Activated T-cell treated with anti-CD3 and anti-CD28 coated beads for 1 hour (primary cell): ENCODE measurements at regions not wholly inside any gene's neighbourhood (a gene's known extent, or its start where the extent isn't known, plus 50 kb on each side); places are given as distances from the start of the nearest gene placed in this dataset.
"Not testable (repeated sequence)": the region's sequence is repeated elsewhere in the genome, so short reads cannot be mapped to it uniquely, and the experiment has no call there.

ENCODE experiments used
- DNase-seq: peaks from one replicate; pipeline ENCODE4 v3.0.0-alpha.2; 2020; ENCODE audit warnings: low read depth

DNA sequence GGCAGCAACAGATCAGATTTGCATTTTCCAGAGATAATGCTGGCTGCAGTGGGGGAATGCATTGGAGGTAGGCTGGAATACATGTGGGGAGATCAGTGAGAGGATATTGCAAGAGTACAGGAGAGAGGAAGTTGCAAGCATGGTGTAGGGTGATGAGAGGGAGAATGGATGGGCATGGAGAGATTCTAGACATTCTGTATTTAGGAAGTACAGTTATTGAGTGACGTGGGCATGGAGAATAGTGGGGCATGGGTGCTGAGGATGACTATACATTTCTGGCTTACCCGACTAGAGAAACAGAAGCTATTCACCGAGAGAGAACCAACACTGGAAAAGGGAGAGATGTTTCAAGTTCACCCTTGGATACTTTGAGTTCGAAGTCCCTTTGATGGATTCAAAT, 116.9 kb upstream of the SVIL start:
- DNase-seq, result no peak

DNA sequence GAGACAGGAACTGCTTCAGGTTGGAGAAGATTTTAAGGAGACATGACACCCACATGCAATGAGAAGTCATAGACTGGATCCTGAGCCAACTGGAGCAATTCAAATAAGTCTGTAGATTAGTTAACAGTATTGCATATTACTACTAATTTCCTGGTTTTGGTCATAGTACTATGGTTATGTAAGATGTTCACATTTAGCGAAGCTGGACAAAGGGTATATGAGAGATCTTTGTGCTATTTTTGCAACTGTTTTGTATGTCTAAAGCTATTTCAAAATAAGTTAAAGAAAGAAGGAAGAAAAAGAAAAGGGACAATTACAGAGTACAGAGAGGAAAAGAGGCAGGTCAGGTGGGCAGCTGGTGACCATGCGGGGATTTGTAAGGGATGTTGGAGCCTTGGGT, 116.5 kb upstream of the SVIL start:
- DNase-seq, result no peak

DNA sequence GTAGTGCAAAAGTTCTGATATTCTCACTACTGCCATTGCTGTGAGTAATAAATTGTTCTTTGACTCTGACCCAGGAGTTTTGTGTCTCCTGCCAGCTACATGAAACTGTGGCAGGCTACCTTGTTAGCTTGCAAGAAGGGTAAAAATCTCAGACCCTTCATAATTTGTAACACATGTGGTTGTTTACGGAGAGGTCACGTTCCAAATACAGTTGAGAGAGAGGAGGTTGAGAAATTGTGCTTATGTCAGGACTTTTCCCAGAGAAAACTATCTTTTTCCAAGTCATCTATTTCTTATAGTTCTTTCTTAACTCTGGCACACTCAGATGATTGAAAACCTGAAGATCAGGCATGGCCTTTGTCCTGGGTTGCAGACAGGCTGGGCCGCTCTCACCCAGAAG, 114.4 kb upstream of the SVIL start:
- no peak for DNase-seq

DNA sequence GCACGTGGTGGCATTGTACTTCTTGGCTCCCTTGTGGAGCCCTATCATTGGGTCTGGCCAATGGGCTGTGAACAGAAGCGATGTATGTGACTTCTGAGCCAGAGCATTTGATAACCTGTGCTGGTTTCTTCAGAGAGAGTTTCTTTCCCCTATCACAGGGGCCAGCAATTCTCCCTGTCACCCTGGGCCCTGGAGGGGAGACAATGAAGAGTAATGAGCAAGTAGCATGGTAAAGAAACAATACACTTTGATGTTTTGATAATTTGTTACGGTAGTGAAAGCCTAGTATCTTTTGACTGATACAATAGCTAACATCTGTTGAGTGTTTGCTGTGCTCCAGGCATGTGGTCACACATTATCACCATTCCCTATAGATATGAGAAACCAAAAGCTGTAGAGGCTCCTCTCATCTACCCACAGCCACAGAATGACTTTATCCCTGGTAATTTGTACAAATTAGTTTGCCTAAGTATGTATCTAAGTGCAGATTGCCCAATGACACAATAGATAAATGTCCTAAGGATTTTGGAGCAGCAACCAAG, 113.4 kb upstream of the SVIL start:
- DNase-seq, result no peak

DNA sequence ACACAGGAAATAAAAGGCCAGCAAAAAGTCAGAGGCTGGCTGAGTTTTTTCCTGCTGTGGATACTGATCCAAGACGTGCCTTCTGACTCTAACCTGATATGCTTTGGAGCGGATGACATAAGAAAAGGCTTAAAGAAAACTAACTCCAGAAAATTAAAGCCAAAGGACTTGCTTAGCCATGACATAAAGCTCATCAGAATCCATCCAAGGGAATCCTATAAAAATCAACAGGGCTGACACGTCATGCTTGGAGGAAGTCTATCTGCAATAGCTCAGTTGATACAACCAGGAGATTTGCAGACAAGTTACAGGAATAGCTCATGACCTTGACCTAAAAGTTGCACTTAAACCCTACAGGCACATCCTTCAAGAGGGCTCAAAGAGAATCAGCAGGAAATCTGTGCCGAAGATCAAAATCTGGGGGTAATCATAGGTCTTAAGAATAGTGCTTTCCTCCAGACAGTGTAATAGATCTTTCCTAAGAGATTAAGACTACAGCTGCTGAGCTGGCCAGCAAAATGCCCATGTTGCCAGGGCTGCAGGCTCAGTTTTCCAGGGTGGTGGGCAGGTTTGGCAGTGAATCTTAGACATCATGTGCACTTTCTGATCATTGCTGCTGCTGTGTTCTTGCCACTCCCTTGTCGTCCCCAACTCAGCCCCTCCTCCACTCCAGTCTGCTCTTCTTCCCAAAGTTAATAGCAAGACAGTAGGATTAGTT, 111.5 kb upstream of the SVIL start:
- DNase-seq, result no peak

DNA sequence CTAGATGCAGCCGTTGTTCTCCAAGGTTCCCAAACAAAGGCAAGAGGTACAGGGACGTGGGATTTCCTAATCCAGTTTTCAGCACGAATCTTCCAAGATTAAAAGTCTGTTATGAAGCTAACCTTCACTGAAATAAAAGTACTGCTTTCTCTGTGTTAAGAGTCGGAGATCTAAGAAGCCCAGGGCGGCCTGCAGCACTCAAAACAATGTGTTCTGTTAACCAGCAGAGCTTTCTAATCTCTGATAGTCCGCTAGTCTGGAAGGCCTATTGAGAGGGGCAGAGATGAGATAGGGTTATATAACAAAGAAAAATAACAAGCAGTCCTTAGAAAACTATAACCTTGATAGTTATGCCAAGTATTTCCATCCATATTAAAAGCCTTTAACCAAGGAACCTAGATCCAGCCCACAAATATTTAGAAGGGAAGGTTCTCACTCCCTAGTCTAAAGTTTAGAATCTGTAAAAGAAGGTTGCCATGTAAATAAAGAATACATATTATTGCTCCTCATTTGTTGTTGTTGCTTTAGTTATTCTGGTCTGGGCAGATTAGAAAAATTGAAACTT, 106.3 kb upstream of the SVIL start:
- DNase-seq, result no peak

DNA sequence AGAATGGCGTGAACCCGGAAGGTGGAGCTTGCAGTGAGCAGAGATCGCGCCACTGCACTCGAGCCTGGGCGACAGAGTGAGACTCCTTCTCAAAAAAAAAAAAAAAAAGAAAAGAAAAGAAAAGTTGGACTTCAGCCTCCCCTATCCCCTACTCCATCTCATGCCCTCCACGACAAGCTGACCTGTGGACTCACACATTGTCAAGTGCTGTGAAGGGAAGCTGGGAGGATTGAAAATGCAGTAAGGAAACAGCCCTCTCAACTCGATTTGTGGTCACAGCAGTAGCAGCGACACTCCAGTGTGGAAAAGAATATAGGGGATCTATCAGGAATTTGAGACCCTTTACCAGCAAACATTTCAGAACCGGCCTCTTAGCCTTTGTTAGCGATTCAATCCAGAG, 103.6 kb upstream of the SVIL start:
- no peak for DNase-seq

DNA sequence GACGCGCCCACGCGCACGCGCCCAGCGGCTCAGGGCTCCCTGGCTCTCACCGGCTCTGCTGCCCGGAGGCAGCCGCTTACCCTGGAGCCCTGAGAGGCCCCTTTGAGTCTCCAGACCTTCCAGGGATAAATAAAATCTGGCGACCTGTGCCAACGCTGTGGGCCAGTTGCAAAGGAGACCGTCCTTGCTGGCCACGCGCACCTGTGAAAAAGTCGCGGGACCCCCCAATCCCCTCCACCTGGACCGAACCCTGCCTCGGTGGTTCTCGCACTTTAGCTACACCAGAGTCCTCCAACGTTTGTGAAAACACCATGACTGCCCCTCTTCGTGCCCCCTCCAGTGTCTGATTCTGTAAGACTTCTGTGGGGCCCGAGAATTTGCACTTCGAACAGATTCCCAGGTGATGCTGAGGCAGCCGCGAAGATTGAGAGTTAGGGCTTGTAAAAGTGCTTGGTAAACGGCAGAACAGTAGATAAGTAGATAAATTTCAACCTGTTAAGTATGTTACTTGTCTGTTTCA, 102.4 kb upstream of the SVIL start:
- no peak for DNase-seq

DNA sequence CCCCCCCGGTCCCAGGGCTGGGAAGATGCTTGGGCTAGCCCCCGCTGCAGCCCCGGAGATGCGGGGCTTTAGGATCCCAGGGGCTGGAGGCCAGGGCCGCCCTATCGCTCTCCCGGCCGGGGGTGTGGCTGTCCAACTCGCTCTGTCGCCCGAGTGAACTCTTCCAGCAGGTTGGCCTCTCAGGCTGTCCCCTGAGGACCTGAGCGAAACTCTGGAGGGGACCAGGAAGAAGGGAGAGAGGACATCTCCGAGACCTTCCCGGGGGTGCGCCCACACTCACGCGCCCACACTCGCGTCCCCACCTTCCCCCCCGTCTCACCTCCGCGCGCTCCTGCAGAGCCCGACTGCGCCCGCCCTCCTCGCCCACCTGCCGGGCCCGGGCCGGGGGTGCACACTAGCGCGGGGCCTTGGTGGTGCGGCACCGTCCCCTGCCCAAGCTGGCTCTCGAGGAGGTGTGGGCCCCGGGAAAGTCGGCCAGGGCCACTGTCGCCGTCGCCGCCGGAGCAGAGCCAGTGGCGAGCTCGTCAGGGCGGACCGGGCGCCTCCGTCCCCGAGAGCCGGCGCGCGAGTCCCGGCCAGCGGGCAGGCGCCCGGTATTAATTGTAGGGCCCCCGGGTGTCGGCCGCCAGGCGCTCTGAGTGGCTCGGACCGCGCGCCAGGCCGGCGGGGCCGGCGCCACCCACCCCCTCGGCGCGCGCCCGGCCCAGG, 101.7 kb upstream of the SVIL start:
- peak; percentile 4 for DNase-seq

DNA sequence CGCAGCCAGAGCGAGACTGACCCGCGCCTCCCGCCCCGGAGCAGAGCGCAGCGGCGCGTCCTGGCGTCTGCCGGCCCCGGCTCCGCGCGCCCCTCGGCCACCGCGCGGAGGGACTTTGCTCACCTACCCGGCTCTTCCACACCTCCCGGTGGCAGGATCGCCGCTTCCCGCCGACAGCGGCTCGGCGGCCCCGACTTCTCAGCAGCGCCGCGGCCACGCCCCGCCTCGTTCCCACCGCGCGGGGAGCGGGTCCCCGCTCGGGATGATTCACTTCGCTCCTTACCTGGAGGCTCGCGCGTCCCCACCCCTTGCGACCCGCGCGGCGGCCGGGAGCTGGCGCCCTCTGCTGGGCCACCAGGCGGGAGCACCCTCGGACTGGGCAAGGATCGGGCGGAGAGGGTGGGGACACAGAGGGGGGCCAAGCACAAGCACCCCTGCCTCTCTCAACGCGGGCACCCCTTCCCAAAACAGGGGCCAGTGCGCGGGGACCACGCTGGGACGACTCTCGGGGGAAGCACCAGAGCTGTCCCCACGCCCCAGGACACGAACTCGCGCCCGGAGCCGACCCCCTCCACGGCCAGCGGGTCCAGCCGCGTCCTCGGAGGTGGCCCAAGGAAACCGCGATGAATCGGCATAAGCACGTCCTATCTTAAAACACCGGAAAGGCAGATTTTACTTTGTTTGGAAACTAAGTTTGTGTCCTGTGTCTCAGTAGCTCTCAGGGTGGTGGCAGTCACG, 101.0 kb upstream of the SVIL start:
- peak; percentile 71 for DNase-seq

DNA sequence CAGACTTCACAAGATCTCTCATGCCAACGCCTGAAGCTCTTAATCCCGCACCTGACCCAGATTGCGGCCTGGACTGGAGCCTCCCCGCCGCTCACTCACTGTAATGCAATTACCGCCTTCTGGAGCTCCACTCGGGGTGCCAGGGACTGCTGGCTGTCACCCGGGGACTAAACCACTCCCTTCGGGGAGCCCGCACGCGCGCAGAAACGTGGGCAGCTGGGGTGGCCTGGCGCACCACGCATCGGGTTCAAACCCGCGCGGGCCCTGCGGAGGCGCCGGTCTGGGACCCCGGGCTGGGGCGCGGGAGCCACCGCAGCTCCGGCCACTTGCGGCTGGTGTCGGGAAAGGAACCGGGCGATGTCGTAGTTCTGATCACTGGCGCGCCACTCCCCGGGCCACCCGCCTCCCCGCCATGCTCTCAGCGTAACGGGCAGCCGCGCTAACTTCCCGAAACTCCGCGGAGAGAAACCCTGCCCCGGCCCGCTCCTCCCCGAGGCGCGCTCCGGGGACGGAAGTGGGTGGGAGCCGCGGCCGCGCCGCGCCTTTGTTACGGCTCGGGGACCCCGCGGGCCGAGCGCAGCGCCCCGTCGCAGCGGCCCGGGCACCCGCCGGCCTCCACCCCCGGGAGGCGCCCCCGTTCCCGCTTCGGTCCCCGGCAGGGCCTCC, 100.3 kb upstream of the SVIL start:
- DNase-seq, result peak; percentile 36

DNA sequence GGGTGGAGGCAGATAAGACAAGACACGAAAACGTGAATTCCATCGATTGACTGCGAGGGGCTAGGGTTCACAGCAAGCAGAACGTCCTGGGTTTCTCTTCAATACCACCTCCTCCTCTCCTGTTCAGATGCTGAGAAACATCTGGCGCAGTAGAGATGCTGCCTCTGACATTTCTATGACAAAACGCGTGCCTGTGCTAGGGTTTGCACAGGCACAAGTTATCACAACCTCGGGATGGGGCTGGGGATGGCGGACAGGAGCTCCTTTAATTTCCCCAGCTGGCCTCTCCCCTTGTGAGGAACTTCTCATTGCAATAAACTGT, 99.8 kb upstream of the SVIL start:
- DNase-seq, result no peak

DNA sequence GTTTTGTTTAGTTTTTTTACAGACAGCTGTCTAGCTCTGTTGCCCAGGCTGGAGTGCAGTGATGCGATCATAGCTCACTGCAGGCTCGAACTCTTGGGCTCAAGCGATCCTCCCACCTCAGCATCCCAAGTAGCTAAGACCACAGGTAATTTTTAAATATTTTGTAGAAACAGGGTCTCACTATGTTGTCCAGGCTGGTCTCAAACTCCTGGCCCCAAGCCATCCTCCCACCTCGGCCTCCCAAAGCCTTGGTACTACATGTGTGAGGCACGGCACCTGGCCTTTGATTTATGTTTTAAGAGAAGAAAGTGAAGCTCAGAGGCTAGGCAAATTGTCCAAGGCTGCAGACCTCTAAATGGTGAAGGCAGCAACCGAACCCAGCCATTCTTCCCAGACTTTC, 98.6 kb upstream of the SVIL start:
- no peak for DNase-seq

DNA sequence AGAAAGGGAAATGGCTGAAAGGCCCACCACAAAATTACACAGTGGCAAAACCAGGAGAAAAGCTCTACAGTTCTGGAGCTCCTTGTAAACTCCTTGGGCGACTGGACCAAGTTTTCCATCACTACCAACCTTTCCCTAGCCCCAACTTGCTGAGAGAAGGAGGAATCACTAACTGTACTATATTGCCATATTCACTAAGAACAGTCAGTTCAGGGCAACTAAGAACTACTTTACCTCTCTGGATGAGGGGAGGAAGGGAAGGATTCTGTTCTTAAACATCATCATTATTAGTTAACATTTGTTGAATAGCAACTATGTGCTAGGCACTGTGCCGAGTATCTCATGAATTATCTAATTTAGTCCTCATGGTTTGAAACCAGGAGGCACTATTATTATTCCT, 98.1 kb upstream of the SVIL start:
- DNase-seq, result no peak

DNA sequence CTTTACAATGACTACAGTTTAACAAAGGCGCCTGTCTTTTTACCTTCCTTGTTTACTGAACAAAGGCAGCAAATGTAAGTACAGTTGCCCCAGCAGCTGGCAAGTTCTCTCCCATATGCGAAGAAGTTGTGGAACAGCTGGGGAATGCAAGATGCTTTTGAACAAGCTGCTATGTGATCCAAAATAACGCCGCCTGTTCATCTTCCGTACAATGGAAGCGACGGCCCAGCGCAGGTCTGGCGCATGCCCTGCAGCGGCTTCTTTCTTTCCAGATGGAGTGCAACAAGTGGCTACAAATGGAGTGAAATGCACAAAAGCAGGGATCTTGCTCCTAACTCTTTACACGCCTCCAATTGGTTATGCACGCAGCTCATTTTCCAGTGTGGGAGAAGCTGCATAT, 97.0 kb upstream of the SVIL start:
- DNase-seq, result no peak

DNA sequence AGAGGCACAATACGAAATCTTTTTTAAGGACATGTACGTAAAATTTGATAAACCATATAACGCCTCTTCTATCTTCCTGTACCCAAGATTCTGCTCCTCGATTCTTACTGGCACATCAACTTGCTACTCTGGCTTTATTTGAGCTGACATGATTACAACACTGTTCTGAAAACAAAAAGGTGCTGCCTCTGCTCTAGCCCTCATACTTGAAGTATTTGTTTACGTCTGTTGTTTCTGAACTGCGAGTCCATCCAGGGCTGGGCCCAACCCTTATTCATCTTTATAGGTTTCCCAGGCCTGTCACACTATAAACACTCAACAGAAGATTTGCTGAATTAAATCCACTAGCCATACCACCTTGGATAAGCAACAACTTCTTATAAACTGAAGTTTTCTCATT, 96.2 kb upstream of the SVIL start:
- no peak for DNase-seq

DNA sequence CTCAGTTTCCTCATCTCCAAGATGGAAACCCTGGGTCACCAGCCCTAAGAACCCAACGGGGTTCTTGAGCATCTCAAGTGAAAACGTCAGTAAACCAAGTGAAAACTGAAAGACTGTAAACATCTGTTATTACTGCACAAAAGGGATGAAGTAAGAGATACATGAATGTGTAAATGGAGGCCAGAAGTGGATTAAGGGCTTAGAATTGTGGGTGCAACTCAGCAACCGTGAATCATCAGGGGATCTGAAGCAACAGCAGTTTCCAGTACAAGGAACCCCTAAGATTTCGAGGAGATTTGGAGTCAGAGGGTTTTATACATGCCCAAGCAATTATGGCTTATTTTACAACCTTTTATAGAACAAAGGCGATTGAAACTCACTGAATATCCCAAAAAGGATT, 95.7 kb upstream of the SVIL start:
- no peak for DNase-seq

DNA sequence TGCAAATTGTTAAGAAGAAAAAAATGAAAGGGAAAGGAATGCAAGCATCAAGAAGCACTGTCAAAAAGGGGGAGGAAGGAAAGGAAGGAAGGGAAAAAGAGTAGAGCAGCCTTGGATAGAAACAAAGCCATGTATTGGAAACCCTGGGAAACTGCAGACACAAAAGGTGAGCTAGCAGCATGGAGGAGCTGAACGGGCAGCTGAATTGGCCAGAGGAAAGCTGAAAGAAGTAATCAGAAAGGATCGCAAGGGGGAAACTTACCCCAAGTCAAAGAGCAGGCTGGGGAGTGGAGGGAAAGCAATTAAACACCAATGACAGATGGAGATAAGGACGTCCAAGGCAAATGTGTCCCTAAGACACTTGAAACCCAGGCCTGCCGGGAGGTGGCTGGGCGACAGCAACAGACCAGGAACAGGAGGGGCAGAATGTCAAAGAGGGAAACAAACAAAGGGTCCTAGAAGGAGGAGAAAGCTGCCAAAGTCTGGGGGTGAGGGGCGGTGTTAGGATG, 93.8 kb upstream of the SVIL start:
- no peak for DNase-seq

DNA sequence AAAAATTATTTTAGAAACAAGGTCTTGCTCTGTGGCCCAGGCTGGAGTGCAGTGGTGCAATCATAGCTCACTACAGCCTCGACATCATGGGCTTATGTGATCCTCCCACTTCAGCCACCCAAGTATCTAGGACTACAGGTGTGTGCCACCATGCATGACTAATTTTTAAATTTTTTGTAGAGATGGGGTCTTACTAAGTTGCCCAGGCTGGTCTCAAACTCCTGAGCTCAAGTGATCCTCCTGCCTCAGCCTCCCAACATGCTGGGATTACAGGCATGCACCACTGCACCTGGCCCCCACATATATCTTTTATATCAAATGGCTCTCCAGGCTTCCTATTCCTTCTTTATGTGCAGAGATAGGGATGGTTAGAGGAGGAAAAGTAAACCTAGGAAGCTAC, 91.2 kb upstream of the SVIL start:
- not testable (repeated sequence) for DNase-seq

DNA sequence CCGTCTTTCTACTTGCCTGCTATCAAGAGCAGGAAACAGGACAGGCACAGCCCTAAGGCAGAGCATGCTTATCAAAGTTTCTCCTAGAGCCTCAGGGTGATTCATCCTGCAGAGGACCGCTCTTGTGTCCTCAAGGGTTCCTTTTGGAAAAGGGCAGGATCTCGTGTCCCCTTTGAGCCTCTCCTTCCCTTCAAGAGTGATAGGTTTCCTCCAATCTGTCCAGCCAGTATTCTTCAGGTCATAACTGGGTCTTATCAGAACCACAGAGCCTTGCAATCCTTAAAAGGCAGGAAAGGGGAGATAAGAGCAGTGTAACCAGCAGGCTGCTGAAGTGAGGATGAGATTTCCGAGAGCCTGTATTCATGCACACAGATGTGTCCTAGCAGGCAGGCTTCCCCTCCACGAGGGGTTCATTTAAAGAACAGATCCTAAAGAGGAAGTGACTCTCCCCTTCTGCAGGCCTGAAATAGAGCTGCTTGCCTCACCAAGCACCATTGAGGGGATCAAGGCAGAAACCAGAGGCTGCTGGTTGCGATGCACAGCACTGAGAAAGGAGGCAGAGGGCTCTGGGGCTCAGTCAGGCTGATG, 90.5 kb upstream of the SVIL start:
- DNase-seq, result no peak

DNA sequence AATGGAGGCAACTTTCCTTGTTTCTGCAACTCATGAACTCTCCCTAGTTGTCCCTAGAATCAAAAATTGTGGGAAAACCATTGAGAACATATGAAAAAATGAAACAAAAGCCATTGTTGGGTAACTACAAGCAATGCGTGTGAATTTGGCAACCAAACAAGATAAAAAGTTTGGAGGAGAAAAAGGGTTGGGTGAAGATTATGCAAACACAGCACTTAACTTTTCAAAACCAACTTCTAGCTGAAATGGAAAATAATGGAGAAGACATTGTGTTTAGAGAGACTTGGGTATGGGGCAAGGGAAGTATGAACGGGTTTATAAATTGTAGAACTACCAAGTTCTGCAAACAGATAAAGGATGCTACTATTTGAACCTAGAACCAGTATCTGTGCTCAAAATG, 89.0 kb upstream of the SVIL start:
- DNase-seq, result no peak

DNA sequence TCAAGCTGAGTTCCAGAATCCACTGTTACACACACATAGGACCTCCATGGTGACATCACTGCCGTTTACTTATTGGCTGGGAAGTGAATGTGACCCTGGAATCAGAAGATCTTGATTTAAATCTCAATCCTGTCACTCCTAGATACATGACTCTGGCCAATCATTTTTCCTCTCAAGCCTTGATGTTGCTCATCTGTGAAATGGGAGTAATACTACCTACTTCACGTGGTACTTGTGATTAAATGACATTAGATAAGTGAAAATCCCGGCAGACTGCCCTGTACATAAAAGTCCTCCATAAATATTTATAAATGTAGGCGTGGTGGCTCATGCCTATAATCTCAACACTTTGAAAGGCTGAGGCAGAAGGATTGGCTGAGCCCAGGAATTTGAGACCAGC, 88.0 kb upstream of the SVIL start:
- no peak for DNase-seq
